HG03520 (cell line): ENCODE measurements at regions not wholly inside any gene's neighbourhood (a gene's known extent, or its start where the extent isn't known, plus 50 kb on each side); places are given as distances from the start of the nearest gene placed in this dataset.

Experiments used
- ATAC-seq: cut with Tn5 transposase; IDR thresholded peaks from one replicate; pipeline ENCODE4 v1.9.1; 2021; ENCODE audit warnings: mild to moderate bottlenecking, moderate library complexity; ENCODE audit not compliant: unreplicated experiment

GRCh38 chr5:68476854-68477253 is 261.3 kb downstream of the PIK3R1 start:
- ATAC-seq: no peak

- no peak for ATAC-seq
Measured at GRCh38 chr5:68478301-68479095, 262.9 kb downstream of the PIK3R1 start.

GRCh38 chr5:68479524-68479923 is 264.0 kb downstream of the PIK3R1 start:
- no peak for ATAC-seq

- no peak for ATAC-seq
Measured at GRCh38 chr5:68480335-68480940, 264.9 kb downstream of the PIK3R1 start.

GRCh38 chr5:68482199-68482598 is 266.6 kb downstream of the PIK3R1 start:
- no peak for ATAC-seq

GRCh38 chr5:68484307-68485068 is 268.9 kb downstream of the PIK3R1 start:
- no peak for ATAC-seq

GRCh38 chr5:68489556-68489955 is 274.0 kb downstream of the PIK3R1 start:
- ATAC-seq: no peak

GRCh38 chr5:68490406-68490805 is 274.9 kb downstream of the PIK3R1 start:
- no peak for ATAC-seq

- ATAC-seq: no peak
Measured at GRCh38 chr5:68494771-68495170, 279.2 kb downstream of the PIK3R1 start.

- ATAC-seq: no peak
Measured at GRCh38 chr5:68499987-68500386, 284.4 kb downstream of the PIK3R1 start.

- no peak for ATAC-seq
Measured at GRCh38 chr5:68500813-68501212, 285.3 kb downstream of the PIK3R1 start.

GRCh38 chr5:68502531-68502930 is 287.0 kb downstream of the PIK3R1 start:
- no peak for ATAC-seq

- no peak for ATAC-seq
Measured at GRCh38 chr5:68504306-68504705, 288.8 kb downstream of the PIK3R1 start.

GRCh38 chr5:68505917-68506860 is 290.6 kb downstream of the PIK3R1 start:
- ATAC-seq: no peak

- ATAC-seq: no peak
Measured at GRCh38 chr5:68515514-68515913, 300.0 kb downstream of the PIK3R1 start.

- ATAC-seq: no peak
Measured at GRCh38 chr5:68518286-68518685, 302.7 kb downstream of the PIK3R1 start.

GRCh38 chr5:68519143-68519542 is 303.6 kb downstream of the PIK3R1 start:
- no peak for ATAC-seq

GRCh38 chr5:68521776-68522175 is 306.2 kb downstream of the PIK3R1 start:
- ATAC-seq: no peak

GRCh38 chr5:68522863-68523262 is 307.3 kb downstream of the PIK3R1 start:
- ATAC-seq: no peak

- ATAC-seq: no peak
Measured at GRCh38 chr5:68528821-68529273, 313.3 kb downstream of the PIK3R1 start.

- ATAC-seq: no peak
Measured at GRCh38 chr5:68529581-68529980, 314.0 kb downstream of the PIK3R1 start.
